ENCODE measurements at regions not wholly inside any gene's neighbourhood (a gene's known extent, or its start where the extent isn't known, plus 50 kb on each side); places are given as distances from the start of the nearest gene placed in this dataset.

- no peak for TF ChIP-seq POLR2A (IDR thresholded peaks at IDR 0.05)
- no peak for TF ChIP-seq CTCF (IDR thresholded peaks at IDR 0.05)
Measured at GRCh38 chr5:174354571-174354970, 309.1 kb downstream of the NSG2 start.

All from body of pancreas (tissue), 4 donors.